Activated T-cell treated with anti-CD3 and anti-CD28 coated beads, Interleukin-2, amount 50 U/mL, for 72 hours (primary cell): ENCODE measurements at regions not wholly inside any gene's neighbourhood (a gene's known extent, or its start where the extent isn't known, plus 50 kb on each side); places are given as distances from the start of the nearest gene placed in this dataset.

Experiments
- ATAC-seq, 2 donors: fragments of 150-1000 bp; cut with Tn5 transposase; replicated peaks in 1 of 2; 2 replicates each; pipeline ENCODE4 v1.10.0; 2021; ENCODE audit warnings: moderate library complexity in 2 of 2, mild to moderate bottlenecking in 1 of 2
- DNase-seq, 2 donors: peaks; one replicate each; pipeline ENCODE4 v3.0.0; 2021 to 2022; ENCODE audit warnings: mixed read lengths in 1 of 2
- H3K27ac Mint-ChIP-seq: one replicate; pipeline ENCODE4 v1.8.0; 2022; ENCODE audit warnings: mild to moderate bottlenecking, moderate library complexity, mixed read lengths
- H3K27me3 Mint-ChIP-seq: one replicate; pipeline ENCODE4 v1.8.0; 2022; ENCODE audit warnings: low read depth, mixed read lengths
- H3K36me3 Mint-ChIP-seq, 2 donors: one replicate each; pipeline ENCODE4 v1.8.0; 2022; ENCODE audit warnings: mixed read lengths in 2 of 2, mild to moderate bottlenecking in 1 of 2; ENCODE audit not compliant: insufficient read depth in 2 of 2
- H3K4me1 Mint-ChIP-seq: one replicate; pipeline ENCODE4 v1.8.0; 2022; ENCODE audit warnings: low read depth, mixed read lengths
- H3K4me3 Mint-ChIP-seq, 2 donors: one replicate each; pipeline ENCODE4 v1.8.0; 2022; ENCODE audit warnings: mild to moderate bottlenecking in 2 of 2, mixed read lengths in 2 of 2, moderate library complexity in 2 of 2
- H3K9me3 Mint-ChIP-seq, 2 donors: one replicate each; pipeline ENCODE4 v1.8.0; 2022; ENCODE audit warnings: mixed read lengths in 2 of 2

DNA sequence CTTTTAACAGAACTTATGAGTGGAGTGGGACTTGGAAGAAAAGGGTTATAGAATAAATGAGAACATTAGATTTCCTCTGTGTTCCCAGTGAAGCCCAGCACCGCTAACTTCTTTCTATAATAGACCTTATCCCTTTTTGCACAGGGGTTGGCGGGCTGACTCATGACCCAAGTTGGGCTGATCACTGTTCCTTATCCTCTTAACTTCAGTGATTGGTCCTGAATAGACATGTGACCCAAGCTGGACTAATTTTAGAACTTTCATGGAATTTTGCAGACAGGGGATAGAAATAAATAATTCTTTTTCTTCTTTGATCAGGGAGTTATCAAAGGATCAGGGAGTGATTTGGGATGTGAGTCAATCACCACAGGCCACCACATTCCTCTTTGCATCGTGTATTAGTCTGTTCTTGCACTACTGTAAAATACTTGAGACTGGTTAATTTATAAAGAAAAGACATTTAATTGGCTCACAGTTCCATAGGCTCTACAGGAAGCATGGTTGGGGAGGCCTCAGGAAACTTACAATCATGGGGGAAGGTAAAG, 75.9 kb downstream of the UCHL1 start:
- no peak for ATAC-seq
- no peak overlapping the region for H3K27ac Mint-ChIP-seq

DNA sequence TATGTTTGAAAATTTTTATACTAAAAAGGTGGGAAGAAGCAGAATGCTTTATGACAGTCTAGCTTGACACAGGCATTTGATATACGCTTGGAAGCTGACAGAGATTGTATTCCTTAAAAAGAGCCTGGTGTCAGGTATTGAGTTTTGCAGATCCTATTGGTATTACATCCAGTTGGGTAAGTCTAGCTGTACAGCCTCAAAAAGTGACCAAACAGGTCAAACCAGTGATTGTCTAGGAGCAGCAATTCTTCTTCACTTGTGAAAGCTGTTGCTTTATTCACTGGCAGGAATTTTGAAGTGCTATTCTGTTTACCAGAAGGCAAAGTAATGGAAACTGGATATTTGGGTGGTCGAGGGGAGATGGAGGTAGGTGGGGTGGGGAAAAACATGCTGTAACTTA, 77.5 kb downstream of the UCHL1 start:
- Mint-ChIP-seq H3K4me3 (no peak overlapping the region), H3K27me3 (no peaks in the 10 kb centered on the region), H3K27ac (no peak overlapping the region), H3K9me3 (peaks cover 3% of the 10 kb centered on the region in 2 donors), H3K36me3 (no peaks in the 10 kb centered on the region), H3K4me1 (no peaks in the 10 kb centered on the region)
- ATAC-seq (no peak), DNase-seq (no peak)

More for the DNA sequence above, 75.9 kb downstream of the UCHL1 start:
- no peaks in the 10 kb centered on the region for H3K36me3 Mint-ChIP-seq
- H3K4me3 Mint-ChIP-seq: no peak overlapping the region
- no peak for DNase-seq
- H3K4me1 Mint-ChIP-seq: no peaks in the 10 kb centered on the region
- H3K27me3 Mint-ChIP-seq: no peaks in the 10 kb centered on the region
- H3K9me3 Mint-ChIP-seq: no peaks in the 10 kb centered on the region

DNA sequence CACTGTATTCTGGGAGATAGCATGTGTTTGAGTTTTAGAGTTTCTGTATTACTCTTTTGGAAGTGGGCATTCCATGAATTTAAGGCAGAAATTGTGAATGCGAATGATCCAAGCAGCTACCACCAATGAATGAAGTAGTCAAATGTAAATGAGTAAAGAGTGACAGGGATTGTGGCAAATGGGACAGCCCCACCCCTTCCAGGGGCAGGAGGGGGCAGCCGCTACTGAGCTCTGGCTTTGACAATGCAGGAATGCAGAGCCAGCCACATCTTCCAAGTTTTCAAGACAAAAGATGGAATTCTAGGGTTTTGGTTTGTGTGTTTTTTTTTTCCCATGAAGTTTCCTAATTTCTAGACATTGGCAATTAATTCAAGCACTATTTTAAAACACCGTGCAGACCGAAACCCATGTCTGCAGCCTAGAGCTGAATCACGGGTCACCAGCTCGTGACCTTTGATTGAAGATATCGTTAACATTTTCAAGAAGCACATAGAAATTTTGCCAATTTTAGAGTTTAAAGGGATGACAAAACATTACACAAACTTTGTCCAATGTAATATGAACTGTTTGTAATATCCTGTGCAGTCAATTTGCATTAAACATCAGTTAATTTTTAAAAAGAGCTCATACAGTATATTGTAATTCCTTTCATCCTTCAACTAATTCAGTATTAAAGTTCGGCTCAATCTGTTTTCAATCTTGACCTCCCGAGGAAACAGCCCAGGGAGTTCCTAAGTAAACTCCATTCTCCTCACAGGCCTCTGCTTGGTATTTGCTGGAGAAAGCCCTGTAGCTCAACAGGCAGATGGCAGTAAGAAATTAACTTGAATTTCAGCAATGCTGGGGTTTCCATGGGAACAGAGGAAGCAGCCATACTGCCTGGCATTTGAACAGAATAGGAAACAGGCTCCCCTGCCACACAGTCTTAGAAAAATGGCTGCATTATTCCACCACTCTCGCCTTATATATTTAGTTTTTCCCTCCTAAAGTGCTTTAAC, 83.4 kb downstream of the UCHL1 start:
- DNase-seq (no peak), ATAC-seq (no peak)
- Mint-ChIP-seq H3K27ac (no peak overlapping the region), H3K4me3 (no peak overlapping the region), H3K27me3 (no peaks in the 10 kb centered on the region), H3K36me3 (no peaks in the 10 kb centered on the region), H3K9me3 (peaks cover 5 to 6% of the 10 kb centered on the region in 2 donors), H3K4me1 (no peaks in the 10 kb centered on the region)

GRCh38 chr4:41346306-41347061, 89.8 kb downstream of the UCHL1 start:
- Mint-ChIP-seq H3K27ac (no peak overlapping the region), H3K9me3 (peaks cover 0 to under 1% of the 10 kb centered on the region in 2 donors), H3K4me3 (no peak overlapping the region), H3K36me3 (no peaks in the 10 kb centered on the region), H3K27me3 (no peaks in the 10 kb centered on the region), H3K4me1 (no peaks in the 10 kb centered on the region)
- no peak for DNase-seq
- no peak for ATAC-seq

GRCh38 chr4:41349021-41349420, 92.3 kb downstream of the UCHL1 start:
- no peak for ATAC-seq
- H3K4me1 Mint-ChIP-seq: no peaks in the 10 kb centered on the region
- H3K27ac Mint-ChIP-seq: no peak overlapping the region
- no peaks in the 10 kb centered on the region for H3K36me3 Mint-ChIP-seq
- H3K27me3 Mint-ChIP-seq: no peaks in the 10 kb centered on the region
- H3K9me3 Mint-ChIP-seq: peaks cover 0 to 1% of the 10 kb centered on the region in 2 donors
- H3K4me3 Mint-ChIP-seq: no peak overlapping the region
- no peak for DNase-seq

DNA sequence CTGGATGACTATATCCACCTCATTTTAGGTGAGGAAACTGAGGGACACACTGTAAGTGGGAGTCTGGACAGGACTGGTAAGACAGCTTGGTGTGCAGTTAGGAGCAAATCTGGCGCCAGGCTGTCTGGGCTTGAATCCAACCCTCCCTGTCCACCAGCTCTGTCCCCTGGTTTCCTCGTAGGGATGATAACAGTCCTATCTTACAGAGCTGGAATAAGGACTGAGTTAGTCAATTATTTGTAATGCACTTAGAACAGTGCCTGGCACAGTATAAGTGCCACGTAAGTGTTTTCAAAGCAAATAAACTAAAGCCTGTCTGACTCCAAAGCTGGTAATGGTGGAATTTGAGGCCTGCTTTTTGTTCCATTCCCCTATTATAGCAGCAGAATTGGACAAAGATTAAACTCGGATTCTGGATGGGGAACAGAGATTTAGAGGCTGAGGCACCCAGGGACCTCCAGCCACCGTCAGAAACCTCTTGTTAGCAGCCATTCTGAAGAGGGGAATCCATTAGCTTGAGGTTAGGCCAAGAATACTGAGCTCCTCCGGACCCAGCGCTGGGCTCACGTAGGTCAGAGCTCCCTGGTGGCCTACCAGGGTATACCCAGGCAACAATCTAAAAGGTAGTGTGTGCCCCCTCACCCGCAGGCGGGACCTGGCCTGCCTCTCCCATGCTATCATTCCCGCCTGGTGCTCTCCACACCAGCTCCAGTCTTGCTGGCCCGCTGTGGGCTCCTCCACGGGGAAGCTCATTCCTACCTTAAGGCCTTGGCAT, 102.1 kb downstream of the UCHL1 start:
- H3K36me3 Mint-ChIP-seq: peaks cover 0 to 2% of the 10 kb centered on the region in 2 donors
- no peak for ATAC-seq
- peaks cover 39% of the 10 kb centered on the region for H3K27me3 Mint-ChIP-seq

DNA sequence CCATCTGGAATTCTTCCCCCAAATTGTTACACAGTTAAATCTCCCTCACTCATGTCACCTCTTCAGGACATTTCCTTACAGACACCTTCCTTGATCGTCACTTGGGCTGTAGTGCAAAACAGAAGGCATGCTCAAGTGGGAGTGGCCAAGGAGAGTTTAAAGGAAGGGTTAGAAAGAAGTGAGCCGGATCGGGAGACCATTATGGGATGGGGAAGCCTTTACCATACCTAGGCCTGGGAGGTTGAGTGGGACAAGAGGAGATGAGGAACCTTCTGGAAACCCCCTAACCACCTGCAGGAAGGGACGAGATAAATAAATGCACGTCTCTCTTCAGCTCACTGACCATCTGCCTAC, 102.7 kb downstream of the UCHL1 start:
- Mint-ChIP-seq H3K36me3 (peaks cover 0 to 2% of the 10 kb centered on the region in 2 donors), H3K4me1 (no peaks in the 10 kb centered on the region), H3K27ac (no peak overlapping the region), H3K27me3 (peaks cover 39% of the 10 kb centered on the region), H3K9me3 (peaks cover 2 to 3% of the 10 kb centered on the region in 2 donors), H3K4me3 (peak overlapping the region in 1 of 2 donors; percentile 22)
- DNase-seq: no peak
- no peak for ATAC-seq

More for the DNA sequence above, 102.1 kb downstream of the UCHL1 start:
- Mint-ChIP-seq H3K4me3 (no peak overlapping the region), H3K27ac (no peak overlapping the region), H3K9me3 (peaks cover 2 to 3% of the 10 kb centered on the region in 2 donors), H3K4me1 (no peaks in the 10 kb centered on the region)
- no peak for DNase-seq

- peaks cover 39% of the 10 kb centered on the region for H3K27me3 Mint-ChIP-seq
- no peak for ATAC-seq
Measured at GRCh38 chr4:41359836-41360213, 103.1 kb downstream of the UCHL1 start.

GRCh38 chr4:41360214-41360920, 103.6 kb downstream of the UCHL1 start:
- peaks cover 39% of the 10 kb centered on the region for H3K27me3 Mint-ChIP-seq
- ATAC-seq (peak in 1 of 2 donors; percentile 32), DNase-seq (no peak)
- H3K36me3 Mint-ChIP-seq: peaks cover 0 to 2% of the 10 kb centered on the region in 2 donors
- H3K9me3 Mint-ChIP-seq: peaks cover 0 to 3% of the 10 kb centered on the region in 2 donors
- no peaks in the 10 kb centered on the region for H3K4me1 Mint-ChIP-seq
- peak overlapping the region; percentile 22 for H3K4me3 Mint-ChIP-seq
- H3K27ac Mint-ChIP-seq: no peak overlapping the region

More at GRCh38 chr4:41359836-41360213, 103.1 kb downstream of the UCHL1 start:
- peak overlapping the region; percentile 22 for H3K4me3 Mint-ChIP-seq
- no peaks in the 10 kb centered on the region for H3K4me1 Mint-ChIP-seq
- peaks cover 2 to 3% of the 10 kb centered on the region in 2 donors for H3K9me3 Mint-ChIP-seq
- H3K27ac Mint-ChIP-seq: no peak overlapping the region
- H3K36me3 Mint-ChIP-seq: peaks cover 0 to 2% of the 10 kb centered on the region in 2 donors
- no peak for DNase-seq

GRCh38 chr4:41360921-41361793, 104.4 kb downstream of the UCHL1 start:
- H3K9me3 Mint-ChIP-seq: peaks cover 0 to 3% of the 10 kb centered on the region in 2 donors
- no peaks in the 10 kb centered on the region for H3K4me1 Mint-ChIP-seq
- H3K27me3 Mint-ChIP-seq: peaks cover 39% of the 10 kb centered on the region
- H3K27ac Mint-ChIP-seq: no peak overlapping the region
- H3K36me3 Mint-ChIP-seq: peaks cover 0 to 2% of the 10 kb centered on the region in 2 donors
- no peak for ATAC-seq
- H3K4me3 Mint-ChIP-seq: peak overlapping the region; percentile 28 to 39
- DNase-seq: no peak

- H3K4me1 Mint-ChIP-seq: no peaks in the 10 kb centered on the region
- no peak overlapping the region for H3K27ac Mint-ChIP-seq
- H3K36me3 Mint-ChIP-seq: peaks cover 0 to 2% of the 10 kb centered on the region in 2 donors
- no peak for DNase-seq
- H3K9me3 Mint-ChIP-seq: no peaks in the 10 kb centered on the region
- peak overlapping the region; percentile 8 to 28 for H3K4me3 Mint-ChIP-seq
- no peak for ATAC-seq
- H3K27me3 Mint-ChIP-seq: peaks cover 39% of the 10 kb centered on the region
Measured at GRCh38 chr4:41361794-41362526, 105.2 kb downstream of the UCHL1 start.
